Neural cell (in vitro differentiated cells): ENCODE measurements at regions not wholly inside any gene's neighbourhood (a gene's known extent, or its start where the extent isn't known, plus 50 kb on each side); places are given as distances from the start of the nearest gene placed in this dataset.

Experiments used
- H2AFZ ChIP-seq: fragments of 200-600, 300-800 bp; sonication (generic), shearing (Covaris generic); 2 replicates; pipeline ENCODE4 v1.6.0; 2014; ENCODE audit warnings: low read depth, mild to moderate bottlenecking, antibody characterized with exemption, low read length, moderate library complexity
- H3F3A ChIP-seq: fragments of 200-600 bp; shearing (Covaris generic); 2 replicates; pipeline ENCODE4 v1.6.1; 2016; ENCODE audit warnings: mild to moderate bottlenecking, moderate library complexity, mixed read lengths, antibody characterized with exemption, low read length; ENCODE audit not compliant: insufficient read depth, poor library complexity, severe bottlenecking
- H3K27ac ChIP-seq: fragments of 200-600, 300-800 bp; sonication (generic), shearing (Covaris generic); 2 replicates; pipeline ENCODE4 v1.5.1; 2014; ENCODE audit warnings: mild to moderate bottlenecking, low read length, moderate library complexity
- H3K27me3 ChIP-seq: fragments of 300-800, 200-600 bp; sonication (generic), shearing (Covaris generic); 2 replicates; pipeline ENCODE4 v1.6.0; 2014; ENCODE audit warnings: mild to moderate bottlenecking, low read depth, low read length, moderate library complexity; ENCODE audit not compliant: insufficient read depth
- H3K36me3 ChIP-seq: fragments of 300-800, 200-600 bp; sonication (generic), shearing (Covaris generic); 2 replicates; pipeline ENCODE4 v1.5.1; 2014; ENCODE audit warnings: mild to moderate bottlenecking, antibody characterized with exemption, low read length, moderate library complexity; ENCODE audit not compliant: insufficient read depth
- H3K4me2 ChIP-seq: fragments of 300-800, 200-600 bp; sonication (generic), shearing (Covaris generic); 2 replicates; pipeline ENCODE4 v1.6.0; 2014; ENCODE audit warnings: mild to moderate bottlenecking, low read length
- H3K4me3 ChIP-seq: fragments of 300-800, 200-600 bp; sonication (generic), shearing (Covaris generic); 2 replicates; pipeline ENCODE4 v1.5.1; 2014; ENCODE audit warnings: mild to moderate bottlenecking, low read length, moderate library complexity
- H3K79me2 ChIP-seq: fragments of 200-600 bp; shearing (Covaris generic); replicated peaks from 2 replicates; pipeline ENCODE4 v1.6.0; 2014; ENCODE audit warnings: mild to moderate bottlenecking, low read length, moderate library complexity; ENCODE audit not compliant: insufficient read depth
- H3K9ac ChIP-seq: fragments of 300-800, 200-600 bp; sonication (generic), shearing (Covaris generic); 2 replicates; pipeline ENCODE4 v1.6.1; 2016; ENCODE audit warnings: mild to moderate bottlenecking, low read length, mixed read lengths
- H3K9me2 ChIP-seq: fragments of 200-600 bp; shearing (Covaris generic); 2 replicates; pipeline ENCODE4 v1.6.1; 2016; ENCODE audit warnings: mild to moderate bottlenecking, low read length, mixed read lengths; ENCODE audit not compliant: insufficient read depth
- H3K9me3 ChIP-seq: fragments of 200-600, 300-800 bp; sonication (generic), shearing (Covaris generic); 2 replicates; pipeline ENCODE4 v1.6.1; 2016; ENCODE audit warnings: mild to moderate bottlenecking, mixed run types, low read length, moderate library complexity, mixed read lengths
- H4K20me1 ChIP-seq: fragments of 200-600 bp; shearing (Covaris generic); 2 replicates; pipeline ENCODE4 v1.6.1; 2016; ENCODE audit warnings: mild to moderate bottlenecking, mixed run types; ENCODE audit not compliant: insufficient read depth
- EP300 ChIP-seq: fragments of 450-650 bp; conservative IDR thresholded peaks from 2 replicates; pipeline ENCODE4 v1.6.1; 2014; ENCODE audit warnings: antibody characterized with exemption, mild to moderate bottlenecking, moderate library complexity; ENCODE audit not compliant: poor library complexity, severe bottlenecking
- EZH2 ChIP-seq: fragments of 200-600, 300-800 bp; shearing (Covaris generic), sonication (generic); IDR thresholded peaks from 2 replicates; pipeline ENCODE4 v1.6.1; 2014; ENCODE audit warnings: antibody characterized with exemption, low read length, borderline replicate concordance, mild to moderate bottlenecking; ENCODE audit not compliant: insufficient read depth, poor library complexity, severe bottlenecking
- MXI1 ChIP-seq: fragments of 450-650 bp; conservative IDR thresholded peaks from 2 replicates; pipeline ENCODE4 v1.6.1; 2014; ENCODE audit warnings: antibody characterized with exemption, mild to moderate bottlenecking; ENCODE audit not compliant: poor library complexity, severe bottlenecking
- POLR2AphosphoS5 ChIP-seq: IDR thresholded peaks from 2 replicates; pipeline ENCODE4 v1.6.1; 2012
- RAD21 ChIP-seq: fragments of 450-650 bp; conservative IDR thresholded peaks from 2 replicates; pipeline ENCODE4 v1.6.1; 2014; ENCODE audit warnings: antibody characterized with exemption, mild to moderate bottlenecking, moderate library complexity
- SMC3 ChIP-seq: fragments of 450-650 bp; conservative IDR thresholded peaks from 2 replicates; pipeline ENCODE4 v1.6.1; 2014; ENCODE audit warnings: antibody characterized with exemption, mild to moderate bottlenecking, moderate library complexity; ENCODE audit not compliant: poor library complexity
- TAF1 ChIP-seq: IDR thresholded peaks from 2 replicates; pipeline ENCODE4 v1.6.1; 2012; ENCODE audit warnings: low read depth
- TF ChIP-seq, protein P1 (sequence below): IDR thresholded peaks from 2 replicates; pipeline ENCODE4 v1.6.1; 2012; ENCODE audit warnings: borderline replicate concordance
- TF ChIP-seq, protein P2 (sequence below): fragments of 450-650 bp; IDR thresholded peaks from 2 replicates; pipeline ENCODE4 v1.5.1; 2014; ENCODE audit warnings: antibody characterized with exemption, mild to moderate bottlenecking, moderate library complexity; ENCODE audit not compliant: poor library complexity, severe bottlenecking

DNA sequence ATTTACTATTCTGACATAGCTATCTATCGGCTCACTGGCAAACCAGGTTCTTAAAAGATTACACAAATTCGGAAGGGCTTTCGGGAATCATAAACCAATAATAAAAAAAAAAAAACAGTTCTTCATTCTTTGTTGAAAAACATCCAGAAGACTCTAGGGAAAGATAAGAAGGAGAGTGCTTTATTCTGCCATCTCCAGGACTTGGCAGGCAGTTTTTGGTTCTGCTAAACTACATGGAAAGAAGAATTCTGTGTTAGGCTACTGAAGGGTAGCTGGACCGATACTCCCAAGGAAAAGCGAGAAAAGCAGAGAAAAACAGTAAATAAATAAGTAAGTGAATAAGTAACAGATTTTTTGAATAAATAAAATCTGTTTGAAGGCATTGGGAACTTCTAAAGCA lies 423.5 kb upstream of the KLF6 start:
- H3K27me3 ChIP-seq: no peaks in the 10 kb centered on the region
- H4K20me1 ChIP-seq: no peaks in the 10 kb centered on the region
- no peaks in the 10 kb centered on the region for H3K9me2 ChIP-seq
- no peak overlapping the region for H3K27ac ChIP-seq
- no peaks in the 10 kb centered on the region for H3K79me2 ChIP-seq
- H3K9ac ChIP-seq: no peak overlapping the region
- no peak for TF ChIP-seq EP300
- no peak for TF ChIP-seq SMC3
- TF ChIP-seq TAF1: no peak
- H2AFZ ChIP-seq: no peak overlapping the region
- no peaks in the 10 kb centered on the region for H3K36me3 ChIP-seq
- H3K9me3 ChIP-seq: no peaks in the 10 kb centered on the region
- no peaks in the 10 kb centered on the region for H3F3A ChIP-seq
- no peak overlapping the region for H3K4me2 ChIP-seq
- H3K4me3 ChIP-seq: no peak overlapping the region

DNA sequence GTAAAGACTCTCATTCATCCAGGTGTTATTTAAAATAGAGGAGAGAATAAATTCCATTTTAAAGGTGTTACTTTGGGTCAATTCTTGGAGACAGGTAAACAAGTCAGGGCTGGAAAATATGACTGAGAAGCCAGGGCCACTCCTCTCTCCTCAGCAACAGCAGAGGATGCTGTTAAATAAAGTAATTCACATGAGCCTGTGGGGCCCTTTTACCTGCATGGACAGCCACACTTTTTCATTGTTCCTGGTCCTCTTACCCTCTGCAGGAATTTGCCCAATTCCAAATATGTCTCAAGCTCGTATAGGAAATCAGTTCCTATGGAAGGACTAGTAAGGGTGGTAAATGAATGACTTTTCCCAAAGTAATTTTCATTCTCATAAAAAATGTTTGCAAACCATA lies 420.1 kb upstream of the KLF6 start:
- no peaks in the 10 kb centered on the region for H3K9me2 ChIP-seq
- no peak overlapping the region for H3K4me2 ChIP-seq
- no peaks in the 10 kb centered on the region for H3K36me3 ChIP-seq
- H3K27me3 ChIP-seq: no peaks in the 10 kb centered on the region
- no peaks in the 10 kb centered on the region for H3K9me3 ChIP-seq
- H3K9ac ChIP-seq: no peak overlapping the region
- H2AFZ ChIP-seq: no peak overlapping the region
- H3K27ac ChIP-seq: no peak overlapping the region
- H3F3A ChIP-seq: no peaks in the 10 kb centered on the region
- H4K20me1 ChIP-seq: no peaks in the 10 kb centered on the region
- H3K79me2 ChIP-seq: no peaks in the 10 kb centered on the region
- H3K4me3 ChIP-seq: no peak overlapping the region
- TF ChIP-seq MXI1: no peak

DNA sequence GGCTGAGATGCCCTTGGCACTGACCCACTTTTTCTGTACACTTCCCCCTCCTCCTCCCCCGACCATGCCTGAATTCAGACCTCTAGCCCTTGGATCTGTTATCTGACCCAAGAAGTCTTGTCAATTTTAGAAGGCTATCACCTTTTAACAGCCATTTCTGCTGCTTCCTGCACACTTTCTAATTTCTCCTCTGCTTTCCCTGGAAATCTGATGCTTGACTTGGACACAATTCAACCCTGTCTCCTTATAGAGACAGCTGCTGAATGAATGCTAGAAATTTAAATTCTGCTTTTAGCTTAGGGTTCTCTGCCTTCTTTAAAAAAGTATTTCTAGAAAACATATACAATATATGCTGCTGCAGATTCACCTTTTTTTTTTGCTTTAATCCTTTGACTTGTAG lies 417.9 kb upstream of the KLF6 start:
- no peaks in the 10 kb centered on the region for H3K9me3 ChIP-seq
- H2AFZ ChIP-seq: no peak overlapping the region
- H3F3A ChIP-seq: no peaks in the 10 kb centered on the region
- H3K79me2 ChIP-seq: no peaks in the 10 kb centered on the region
- H3K36me3 ChIP-seq: no peaks in the 10 kb centered on the region
- H3K4me2 ChIP-seq: no peak overlapping the region
- no peaks in the 10 kb centered on the region for H4K20me1 ChIP-seq
- no peak overlapping the region for H3K4me3 ChIP-seq
- TF ChIP-seq RAD21 (no peak), EZH2 (no peak), SMC3 (no peak), POLR2AphosphoS5 (no peak)
- H3K27ac ChIP-seq: no peak overlapping the region
- H3K9ac ChIP-seq: no peak overlapping the region
- H3K27me3 ChIP-seq: no peaks in the 10 kb centered on the region
- H3K9me2 ChIP-seq: no peaks in the 10 kb centered on the region

DNA sequence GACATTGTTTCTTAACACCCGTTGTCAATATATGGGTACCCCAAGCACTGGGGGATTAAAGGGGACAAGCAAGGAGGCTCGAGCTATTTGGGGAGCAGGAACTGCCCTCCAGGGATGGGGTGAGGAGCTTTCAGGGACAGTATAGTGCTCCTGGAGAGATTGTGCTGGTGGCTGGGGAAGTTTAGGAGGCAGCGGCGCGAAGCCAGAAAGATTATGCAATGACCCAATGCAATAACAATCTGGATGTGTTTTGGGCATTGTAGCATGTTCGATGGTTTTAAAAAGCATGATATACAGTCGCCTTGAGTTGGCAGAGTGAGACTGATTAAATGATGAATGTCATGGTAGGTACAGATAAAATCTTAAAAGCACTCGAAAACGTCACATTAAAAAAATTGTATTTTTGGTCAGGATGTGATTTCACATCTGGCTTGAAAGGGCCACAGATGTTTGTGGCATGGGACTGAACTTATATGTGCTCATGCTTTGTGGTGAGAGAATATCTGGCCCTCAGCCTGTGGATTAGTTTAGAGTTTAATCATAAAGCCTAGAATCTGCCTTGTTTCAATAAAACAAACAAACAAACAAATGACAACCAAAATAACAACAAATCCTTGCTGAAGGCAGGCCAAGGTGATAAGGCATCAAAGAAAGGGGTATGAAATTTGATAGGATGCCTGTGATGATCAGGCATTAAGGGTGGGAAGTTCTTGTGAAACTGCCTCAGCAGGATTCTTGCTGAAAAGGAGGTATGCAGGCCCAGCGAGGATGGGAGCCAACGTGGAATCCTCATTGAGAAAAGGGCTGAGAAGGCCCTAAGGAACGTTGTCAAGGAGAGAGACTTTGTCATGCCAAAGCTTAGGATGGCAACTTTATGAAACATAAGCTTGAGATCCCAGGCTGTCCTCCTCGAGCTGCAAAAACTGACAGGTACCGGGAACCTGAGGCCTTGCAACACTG lies 417.1 kb upstream of the KLF6 start:
- Histone ChIP-seq H3K27ac (no peak overlapping the region), H3K27me3 (no peaks in the 10 kb centered on the region), H3K9me2 (no peaks in the 10 kb centered on the region), H2AFZ (no peak overlapping the region), H3K4me3 (no peak overlapping the region), H3K9me3 (no peaks in the 10 kb centered on the region), H3K36me3 (no peaks in the 10 kb centered on the region), H4K20me1 (no peaks in the 10 kb centered on the region), H3K4me2 (no peak overlapping the region), H3K9ac (no peak overlapping the region), H3F3A (no peaks in the 10 kb centered on the region), H3K79me2 (no peaks in the 10 kb centered on the region)
- TF ChIP-seq, protein P1, sequence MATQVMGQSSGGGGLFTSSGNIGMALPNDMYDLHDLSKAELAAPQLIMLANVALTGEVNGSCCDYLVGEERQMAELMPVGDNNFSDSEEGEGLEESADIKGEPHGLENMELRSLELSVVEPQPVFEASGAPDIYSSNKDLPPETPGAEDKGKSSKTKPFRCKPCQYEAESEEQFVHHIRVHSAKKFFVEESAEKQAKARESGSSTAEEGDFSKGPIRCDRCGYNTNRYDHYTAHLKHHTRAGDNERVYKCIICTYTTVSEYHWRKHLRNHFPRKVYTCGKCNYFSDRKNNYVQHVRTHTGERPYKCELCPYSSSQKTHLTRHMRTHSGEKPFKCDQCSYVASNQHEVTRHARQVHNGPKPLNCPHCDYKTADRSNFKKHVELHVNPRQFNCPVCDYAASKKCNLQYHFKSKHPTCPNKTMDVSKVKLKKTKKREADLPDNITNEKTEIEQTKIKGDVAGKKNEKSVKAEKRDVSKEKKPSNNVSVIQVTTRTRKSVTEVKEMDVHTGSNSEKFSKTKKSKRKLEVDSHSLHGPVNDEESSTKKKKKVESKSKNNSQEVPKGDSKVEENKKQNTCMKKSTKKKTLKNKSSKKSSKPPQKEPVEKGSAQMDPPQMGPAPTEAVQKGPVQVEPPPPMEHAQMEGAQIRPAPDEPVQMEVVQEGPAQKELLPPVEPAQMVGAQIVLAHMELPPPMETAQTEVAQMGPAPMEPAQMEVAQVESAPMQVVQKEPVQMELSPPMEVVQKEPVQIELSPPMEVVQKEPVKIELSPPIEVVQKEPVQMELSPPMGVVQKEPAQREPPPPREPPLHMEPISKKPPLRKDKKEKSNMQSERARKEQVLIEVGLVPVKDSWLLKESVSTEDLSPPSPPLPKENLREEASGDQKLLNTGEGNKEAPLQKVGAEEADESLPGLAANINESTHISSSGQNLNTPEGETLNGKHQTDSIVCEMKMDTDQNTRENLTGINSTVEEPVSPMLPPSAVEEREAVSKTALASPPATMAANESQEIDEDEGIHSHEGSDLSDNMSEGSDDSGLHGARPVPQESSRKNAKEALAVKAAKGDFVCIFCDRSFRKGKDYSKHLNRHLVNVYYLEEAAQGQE: no peak
- TF ChIP-seq POLR2AphosphoS5 (no peak), RAD21 (no peak), SMC3 (no peak), EP300 (no peak), TAF1 (no peak), MXI1 (no peak)
- TF ChIP-seq, protein P2, sequence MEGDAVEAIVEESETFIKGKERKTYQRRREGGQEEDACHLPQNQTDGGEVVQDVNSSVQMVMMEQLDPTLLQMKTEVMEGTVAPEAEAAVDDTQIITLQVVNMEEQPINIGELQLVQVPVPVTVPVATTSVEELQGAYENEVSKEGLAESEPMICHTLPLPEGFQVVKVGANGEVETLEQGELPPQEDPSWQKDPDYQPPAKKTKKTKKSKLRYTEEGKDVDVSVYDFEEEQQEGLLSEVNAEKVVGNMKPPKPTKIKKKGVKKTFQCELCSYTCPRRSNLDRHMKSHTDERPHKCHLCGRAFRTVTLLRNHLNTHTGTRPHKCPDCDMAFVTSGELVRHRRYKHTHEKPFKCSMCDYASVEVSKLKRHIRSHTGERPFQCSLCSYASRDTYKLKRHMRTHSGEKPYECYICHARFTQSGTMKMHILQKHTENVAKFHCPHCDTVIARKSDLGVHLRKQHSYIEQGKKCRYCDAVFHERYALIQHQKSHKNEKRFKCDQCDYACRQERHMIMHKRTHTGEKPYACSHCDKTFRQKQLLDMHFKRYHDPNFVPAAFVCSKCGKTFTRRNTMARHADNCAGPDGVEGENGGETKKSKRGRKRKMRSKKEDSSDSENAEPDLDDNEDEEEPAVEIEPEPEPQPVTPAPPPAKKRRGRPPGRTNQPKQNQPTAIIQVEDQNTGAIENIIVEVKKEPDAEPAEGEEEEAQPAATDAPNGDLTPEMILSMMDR: no peak
